SK-N-SH (cell line): ENCODE measurements at regions not wholly inside any gene's neighbourhood (a gene's known extent, or its start where the extent isn't known, plus 50 kb on each side); places are given as distances from the start of the nearest gene placed in this dataset.

Experiments
- CTCF ChIA-PET: fragments of 300-600, 350-600 bp; formaldehyde crosslinking; extraction: SDS; loops from one replicate; lab custom pipeline; 2021; lab: Yijun Ruan, JAX
- POLR2A ChIA-PET: fragments of 350-600 bp; sonication (Branson Sonifier 250); formaldehyde crosslinking; extraction: SDS; loops from one replicate; lab custom pipeline; 2020; ENCODE audit warnings: antibody characterized with exemption, inconsistent platforms; lab: Yijun Ruan, JAX
- DNase-seq: peaks from one replicate; pipeline ENCODE4 v3.0.0; 2012
- H2AFZ ChIP-seq: fragments of 200-600 bp; sonication (generic); 2 replicates; pipeline ENCODE4 v1.8.1; 2016; ENCODE audit warnings: antibody characterized with exemption, mild to moderate bottlenecking, low read depth
- H3F3A ChIP-seq: fragments of 200-600 bp; sonication (generic); replicated peaks from 2 replicates; pipeline ENCODE3; 2016; ENCODE audit warnings: antibody characterized with exemption, mild to moderate bottlenecking; ENCODE audit not compliant: insufficient read depth
- H3K27ac ChIP-seq, 2 experiments: fragments of 200-500 bp in 1 of 2; fragments of 200-600 bp in 1 of 2; sonication (Bioruptor generic) in 1 of 2; sonication (generic), shearing (Covaris generic) in 1 of 2; 2 replicates each; pipeline versions ENCODE4 v1.5.1 to v1.6.1; 2014 to 2016; ENCODE audit warnings: low read depth in 2 of 2, inconsistent platforms in 1 of 2, low read length in 1 of 2, mild to moderate bottlenecking in 1 of 2, mixed read lengths in 1 of 2
- H3K27me3 ChIP-seq: fragments of 200-600 bp; sonication (generic), shearing (Covaris generic); 2 replicates; pipeline ENCODE4 v1.6.1; 2016; ENCODE audit warnings: mixed run types; ENCODE audit not compliant: insufficient read depth
- H3K36me3 ChIP-seq, 2 experiments: fragments of 200-500 bp in 1 of 2; fragments of 200-600 bp in 1 of 2; sonication (Bioruptor generic) in 1 of 2; sonication (generic) in 1 of 2; replicated peaks in 1 of 2; 2 replicates each; pipeline versions ENCODE3 to v1.5.1; 2014 to 2016; ENCODE audit warnings: low read length in 1 of 2, mild to moderate bottlenecking in 1 of 2; ENCODE audit not compliant: insufficient read depth in 2 of 2, control insufficient read depth in 1 of 2
- H3K4me1 ChIP-seq, 2 experiments: fragments of 200-500 bp in 1 of 2; fragments of 200-600 bp in 1 of 2; sonication (Bioruptor generic) in 1 of 2; sonication (generic), shearing (Covaris generic) in 1 of 2; 2 replicates each; pipeline versions ENCODE4 v1.5.1 to v1.6.1; 2014 to 2016; ENCODE audit warnings: low read depth in 1 of 2, low read length in 1 of 2, mixed run types in 1 of 2; ENCODE audit not compliant: insufficient read depth in 2 of 2, control insufficient read depth in 1 of 2
- H3K4me2 ChIP-seq: fragments of 200-600 bp; sonication (generic), shearing (Covaris generic); 2 replicates; pipeline ENCODE4 v1.6.1; 2017; ENCODE audit warnings: mixed run types
- H3K4me3 ChIP-seq, 2 experiments: fragments of 200-500 bp in 1 of 2; fragments of 200-600 bp in 1 of 2; sonication (Bioruptor generic) in 1 of 2; sonication (generic), shearing (Covaris generic) in 1 of 2; 2 replicates each; pipeline versions ENCODE4 v1.5.1 to v1.8.1; 2014 to 2016; ENCODE audit warnings: low read depth in 2 of 2, inconsistent platforms in 1 of 2, low read length in 1 of 2, mild to moderate bottlenecking in 1 of 2, mixed read lengths in 1 of 2, moderate library complexity in 1 of 2
- H3K79me2 ChIP-seq: fragments of 200-600 bp; sonication (generic); 2 replicates; pipeline ENCODE4 v1.8.1; 2017; ENCODE audit warnings: mild to moderate bottlenecking; ENCODE audit not compliant: insufficient read depth
- H3K9ac ChIP-seq: fragments of 200-600 bp; sonication (generic); 2 replicates; pipeline ENCODE4 v1.6.1; 2017; ENCODE audit warnings: mixed run types
- H3K9me2 ChIP-seq: fragments of 200-600 bp; sonication (generic); 2 replicates; pipeline ENCODE4 v1.6.1; 2017; ENCODE audit warnings: mixed run types
- H3K9me3 ChIP-seq: fragments of 200-600 bp; sonication (generic); 2 replicates; pipeline ENCODE4 v1.6.1; 2017; ENCODE audit warnings: mixed run types, mild to moderate bottlenecking, moderate library complexity
- H4K20me1 ChIP-seq: fragments of 200-600 bp; sonication (generic); 2 replicates; pipeline ENCODE4 v1.6.1; 2017; ENCODE audit warnings: mild to moderate bottlenecking, mixed run types; ENCODE audit not compliant: insufficient read depth
- CHD2 ChIP-seq: fragments of 150-350 bp; IDR thresholded peaks from 2 replicates; pipeline ENCODE4 v1.6.1; 2018; ENCODE audit warnings: low read length; ENCODE audit not compliant: partially characterized antibody
- FOSL2 ChIP-seq: IDR thresholded peaks from 2 replicates; pipeline ENCODE4 v1.4.0; 2012; ENCODE audit warnings: low read depth, mild to moderate bottlenecking, moderate library complexity, borderline replicate concordance
- FOXJ3 ChIP-seq: sonication (generic); formaldehyde crosslinking; IDR thresholded peaks from 2 replicates; pipeline ENCODE4 v1.5.1; 2020; ENCODE audit warnings: mild to moderate bottlenecking, missing genetic modification reagents
- GATA2 ChIP-seq: sonication (generic); formaldehyde crosslinking; IDR thresholded peaks from 2 replicates; pipeline ENCODE4 v1.5.0; 2020; ENCODE audit warnings: mild to moderate bottlenecking, missing genetic modification reagents
- NRF1 ChIP-seq: IDR thresholded peaks from 2 replicates; pipeline ENCODE4 v1.6.1; 2012; ENCODE audit warnings: low read depth, mild to moderate bottlenecking, low read length
- RAD21 ChIP-seq: IDR thresholded peaks from 2 replicates; pipeline ENCODE4 v1.6.1; 2012; ENCODE audit warnings: mild to moderate bottlenecking, low read length
- RCOR1 ChIP-seq: fragments of 150-350 bp; IDR thresholded peaks from 2 replicates; pipeline ENCODE4 v1.6.1; 2017; ENCODE audit warnings: antibody characterized with exemption, low read length
- RFX5 ChIP-seq: IDR thresholded peaks from 2 replicates; pipeline ENCODE4 v1.6.1; 2012; ENCODE audit warnings: mild to moderate bottlenecking, improper control_type of control experiment, low read length
- TCF12 ChIP-seq: IDR thresholded peaks from 2 replicates; pipeline ENCODE4 v1.4.0; 2012
- YY1 ChIP-seq: IDR thresholded peaks from 2 replicates; pipeline ENCODE4 v1.4.0; 2012; ENCODE audit warnings: low read depth, mild to moderate bottlenecking
- WGBS: methylation state at CpG from one replicate; pipeline ENCODE4 v1.1.6; 2017; ENCODE audit warnings: low lambda C conversion rate; 5-methylcytosine and 5-hydroxymethylcytosine counted together
- TF ChIP-seq, protein P1 (sequence below): IDR thresholded peaks from 2 replicates; pipeline ENCODE4; 2012
- TF ChIP-seq, protein P2 (sequence below): IDR thresholded peaks from 2 replicates; pipeline ENCODE4 v1.4.0; 2012; ENCODE audit warnings: low read depth, borderline replicate concordance
- TF ChIP-seq, protein P3 (sequence below): IDR thresholded peaks from 2 replicates; pipeline ENCODE4 v1.4.0; 2012; ENCODE audit warnings: low read depth

DNA sequence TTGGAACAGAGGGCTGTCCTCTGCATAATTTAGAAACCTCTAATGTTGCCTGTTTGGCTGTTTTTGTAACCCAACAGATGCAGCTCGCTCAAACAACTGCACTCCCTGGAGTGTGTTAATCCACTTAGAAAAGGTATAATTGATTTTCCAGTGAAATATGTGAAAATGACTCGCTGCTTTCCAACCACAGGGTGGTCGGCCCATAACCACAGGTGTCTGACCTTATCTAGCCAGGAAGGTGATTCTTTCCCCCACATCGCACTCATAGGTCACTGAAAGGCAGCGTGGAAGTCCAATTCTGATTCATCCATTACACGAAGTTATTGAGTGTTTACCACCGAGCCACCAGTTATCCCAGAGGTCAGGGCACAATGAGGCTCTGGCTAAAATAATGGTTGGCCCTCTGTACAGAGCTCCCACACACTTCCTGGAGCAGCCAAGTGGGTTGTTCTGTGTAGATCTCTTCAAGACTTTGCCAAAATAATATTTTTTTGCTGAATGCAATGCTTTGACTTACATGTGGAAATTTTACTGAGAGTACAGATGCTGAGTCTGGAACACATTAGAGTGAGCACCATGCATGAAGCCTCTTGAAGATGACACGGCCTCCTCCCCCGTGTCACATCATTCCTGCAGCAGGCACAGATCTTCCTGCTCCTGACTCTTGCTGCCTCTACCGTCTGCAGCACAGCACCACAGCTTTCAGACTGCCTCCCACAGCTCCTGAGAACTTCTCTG, 396.2 kb downstream of the ZNF516 start:
- Histone ChIP-seq H3K4me3 (no peak overlapping the region), H3K27ac (no peak overlapping the region), H3K9me3 (no peaks in the 10 kb centered on the region), H3K36me3 (no peaks in the 10 kb centered on the region), H3K4me1 (no peaks in the 10 kb centered on the region), H4K20me1 (no peaks in the 10 kb centered on the region), H3F3A (no peaks in the 10 kb centered on the region), H3K4me2 (no peak overlapping the region), H2AFZ (no peak overlapping the region), H3K9me2 (no peaks in the 10 kb centered on the region), H3K79me2 (no peaks in the 10 kb centered on the region), H3K27me3 (no peaks in the 10 kb centered on the region), H3K9ac (no peak overlapping the region)
- 14% methylated on average over 10 of the region's 10 CpGs for WGBS
- POLR2A ChIA-PET = no interaction called here
- CTCF ChIA-PET = no interaction called here
- TF ChIP-seq RFX5 (no peak), TCF12 (no peak), RCOR1 (no peak), NRF1 (no peak), YY1 (no peak), FOSL2 (no peak), GATA2 (CRISPR knock-in tag) (no peak), FOXJ3 (no peak)
- TF ChIP-seq, protein P1, sequence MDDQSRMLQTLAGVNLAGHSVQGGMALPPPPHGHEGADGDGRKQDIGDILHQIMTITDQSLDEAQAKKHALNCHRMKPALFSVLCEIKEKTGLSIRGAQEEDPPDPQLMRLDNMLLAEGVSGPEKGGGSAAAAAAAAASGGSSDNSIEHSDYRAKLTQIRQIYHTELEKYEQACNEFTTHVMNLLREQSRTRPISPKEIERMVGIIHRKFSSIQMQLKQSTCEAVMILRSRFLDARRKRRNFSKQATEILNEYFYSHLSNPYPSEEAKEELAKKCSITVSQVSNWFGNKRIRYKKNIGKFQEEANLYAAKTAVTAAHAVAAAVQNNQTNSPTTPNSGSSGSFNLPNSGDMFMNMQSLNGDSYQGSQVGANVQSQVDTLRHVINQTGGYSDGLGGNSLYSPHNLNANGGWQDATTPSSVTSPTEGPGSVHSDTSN = no peak
- TF ChIP-seq, protein P2, sequence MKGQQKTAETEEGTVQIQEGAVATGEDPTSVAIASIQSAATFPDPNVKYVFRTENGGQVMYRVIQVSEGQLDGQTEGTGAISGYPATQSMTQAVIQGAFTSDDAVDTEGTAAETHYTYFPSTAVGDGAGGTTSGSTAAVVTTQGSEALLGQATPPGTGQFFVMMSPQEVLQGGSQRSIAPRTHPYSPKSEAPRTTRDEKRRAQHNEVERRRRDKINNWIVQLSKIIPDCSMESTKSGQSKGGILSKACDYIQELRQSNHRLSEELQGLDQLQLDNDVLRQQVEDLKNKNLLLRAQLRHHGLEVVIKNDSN = no peak
- TF ChIP-seq, protein P3, sequence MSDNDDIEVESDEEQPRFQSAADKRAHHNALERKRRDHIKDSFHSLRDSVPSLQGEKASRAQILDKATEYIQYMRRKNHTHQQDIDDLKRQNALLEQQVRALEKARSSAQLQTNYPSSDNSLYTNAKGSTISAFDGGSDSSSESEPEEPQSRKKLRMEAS = no peak
- no peak for DNase-seq

DNA sequence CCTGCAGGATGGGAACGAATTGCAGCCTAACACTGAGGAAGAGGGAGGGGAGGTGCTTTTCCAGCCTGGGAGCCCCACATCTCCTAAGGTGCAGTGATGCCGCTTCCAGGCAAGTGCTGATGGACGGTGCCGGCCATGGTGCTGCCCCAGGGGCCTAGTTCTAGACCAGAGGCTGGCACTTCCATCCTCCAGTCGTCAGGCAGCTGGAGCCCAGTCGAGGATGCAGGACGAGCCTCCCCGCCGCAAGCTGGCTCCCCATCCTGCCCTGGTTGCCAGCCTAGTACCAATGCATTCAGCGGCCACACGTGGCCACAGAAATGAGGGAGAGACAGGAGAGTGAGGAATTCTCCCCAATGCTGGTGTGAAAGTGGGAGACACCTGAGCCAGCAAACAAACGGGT, 413.5 kb downstream of the ZNF516 start:
- Histone ChIP-seq H3K4me2 (no peak overlapping the region), H3F3A (no peaks in the 10 kb centered on the region), H3K4me3 (no peak overlapping the region), H3K27me3 (no peaks in the 10 kb centered on the region), H3K9ac (no peak overlapping the region), H3K9me2 (no peaks in the 10 kb centered on the region), H3K9me3 (no peaks in the 10 kb centered on the region), H2AFZ (no peak overlapping the region), H4K20me1 (no peaks in the 10 kb centered on the region), H3K27ac (no peak overlapping the region), H3K4me1 (no peaks in the 10 kb centered on the region), H3K36me3 (no peaks in the 10 kb centered on the region), H3K79me2 (no peaks in the 10 kb centered on the region)
- TF ChIP-seq CHD2 = no peak
- no peak for TF ChIP-seq RAD21
- no peak for TF ChIP-seq RFX5
- POLR2A ChIA-PET = no interaction called here
- no peak for DNase-seq
- WGBS = 22% methylated on average over 4 of the region's 12 CpGs
- CTCF ChIA-PET = no interaction called here
